NCI-H345 treated with DMSO at 0.1 percent for 48 hours (cell line): ENCODE measurements at regions not wholly inside any gene's neighbourhood (a gene's known extent, or its start where the extent isn't known, plus 50 kb on each side); places are given as distances from the start of the nearest gene placed in this dataset.
"Not testable (repeated sequence)": the region's sequence is repeated elsewhere in the genome, so short reads cannot be mapped to it uniquely, and the experiment has no call there.

Source experiments
- DNase-seq: peaks from one replicate; lab custom pipeline; 2025; ENCODE audit not compliant: unreplicated experiment; lab: John Stamatoyannopoulos, UW

DNA sequence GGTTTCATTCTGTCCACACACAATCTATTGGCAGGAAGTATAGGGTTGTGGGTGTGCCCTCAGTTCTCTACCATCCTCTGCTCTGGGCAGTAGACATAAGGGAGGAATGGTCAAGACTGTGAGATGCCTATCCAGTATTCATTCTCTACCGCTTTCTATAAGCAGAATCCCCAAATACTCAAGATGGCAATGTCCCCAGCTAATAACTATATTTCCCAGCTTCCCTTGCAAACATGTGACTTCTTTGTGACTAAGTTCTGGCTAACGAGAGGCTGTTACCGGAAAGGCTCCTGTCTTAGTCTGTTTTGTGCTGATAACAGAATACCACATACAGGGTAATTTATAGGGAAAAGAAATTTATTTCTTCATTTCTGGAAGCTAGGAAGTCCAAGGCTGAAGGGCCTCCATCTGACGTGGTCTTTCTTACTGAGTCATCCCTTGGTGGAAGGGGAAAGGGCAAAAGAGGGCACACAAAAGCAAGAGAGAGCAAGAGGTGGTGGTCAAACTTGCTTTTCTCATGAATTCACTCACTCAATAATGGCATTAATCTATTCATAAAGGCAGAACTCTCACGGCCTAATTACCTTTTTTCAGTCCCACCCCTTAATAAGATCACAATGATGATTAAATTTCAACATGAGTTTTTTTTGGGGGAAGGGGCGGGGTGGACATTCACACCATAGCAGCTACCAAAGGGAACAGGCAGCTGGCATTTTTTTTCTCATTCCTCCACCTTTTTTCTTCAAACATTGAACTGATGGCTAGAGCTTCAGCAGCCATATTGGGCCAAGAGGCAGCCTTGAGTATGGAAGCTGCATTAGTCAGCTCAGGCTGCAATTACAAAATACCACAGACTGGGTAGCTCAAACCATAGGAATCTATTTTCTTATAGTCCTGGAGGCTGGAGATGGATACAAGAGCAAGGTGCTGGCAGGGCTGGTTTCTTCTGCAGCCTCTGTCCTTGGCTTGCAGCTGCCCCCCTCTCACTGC lies 109.7 kb upstream of the OR9Q1 start:
- DNase-seq: no peak

DNA sequence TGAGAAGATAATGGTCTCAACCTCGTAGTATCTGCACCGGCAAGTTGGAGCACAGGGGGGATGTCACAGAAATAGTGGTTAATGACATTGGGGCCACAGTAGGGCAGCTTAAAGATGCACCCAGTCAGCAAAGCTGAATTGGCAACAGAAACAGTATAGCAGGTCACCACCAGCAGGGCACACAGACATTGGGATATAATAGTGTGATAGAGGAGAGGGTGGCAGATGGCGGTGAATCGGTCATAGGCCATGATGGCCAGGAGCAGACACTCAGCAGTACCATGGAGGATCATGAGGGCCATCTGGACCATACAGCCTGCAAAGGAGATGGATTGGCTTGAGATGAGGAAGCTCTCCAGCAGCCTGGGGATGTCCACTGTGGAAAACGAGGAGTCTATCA lies 106.0 kb upstream of the OR9Q1 start:
- no peak for DNase-seq

GRCh38 chr11:57920971-57921370 lies 102.7 kb upstream of the OR9Q1 start:
- no peak for DNase-seq

GRCh38 chr11:57932105-57932504 lies 91.6 kb upstream of the OR9Q1 start:
- DNase-seq: no peak

GRCh38 chr11:57935402-57936049 lies 88.2 kb upstream of the OR9Q1 start:
- DNase-seq: no peak

- DNase-seq: no peak
Measured at GRCh38 chr11:57936050-57936418, 87.6 kb upstream of the OR9Q1 start.

GRCh38 chr11:57937431-57937830 lies 86.2 kb upstream of the OR9Q1 start:
- DNase-seq: no peak

DNA sequence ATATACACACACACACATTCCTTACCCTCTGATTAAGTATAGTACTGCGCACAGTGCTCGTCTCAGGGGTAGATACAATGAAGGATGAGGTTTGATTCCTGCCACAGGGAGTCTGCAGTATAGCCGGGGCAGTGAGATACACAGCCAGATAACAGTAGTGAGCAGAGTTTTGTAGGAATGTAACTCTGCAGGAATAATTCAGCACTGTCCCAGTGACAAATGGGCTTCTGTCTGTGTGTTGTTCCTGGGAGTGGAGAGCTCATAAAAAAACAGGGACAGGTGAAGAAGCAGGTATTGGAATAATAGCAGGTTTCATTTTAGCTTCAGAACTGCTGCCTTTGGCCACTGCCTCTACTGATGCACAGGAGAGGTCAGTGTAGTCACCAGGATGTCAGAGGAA lies 85.3 kb upstream of the OR9Q1 start:
- DNase-seq: no peak

DNA sequence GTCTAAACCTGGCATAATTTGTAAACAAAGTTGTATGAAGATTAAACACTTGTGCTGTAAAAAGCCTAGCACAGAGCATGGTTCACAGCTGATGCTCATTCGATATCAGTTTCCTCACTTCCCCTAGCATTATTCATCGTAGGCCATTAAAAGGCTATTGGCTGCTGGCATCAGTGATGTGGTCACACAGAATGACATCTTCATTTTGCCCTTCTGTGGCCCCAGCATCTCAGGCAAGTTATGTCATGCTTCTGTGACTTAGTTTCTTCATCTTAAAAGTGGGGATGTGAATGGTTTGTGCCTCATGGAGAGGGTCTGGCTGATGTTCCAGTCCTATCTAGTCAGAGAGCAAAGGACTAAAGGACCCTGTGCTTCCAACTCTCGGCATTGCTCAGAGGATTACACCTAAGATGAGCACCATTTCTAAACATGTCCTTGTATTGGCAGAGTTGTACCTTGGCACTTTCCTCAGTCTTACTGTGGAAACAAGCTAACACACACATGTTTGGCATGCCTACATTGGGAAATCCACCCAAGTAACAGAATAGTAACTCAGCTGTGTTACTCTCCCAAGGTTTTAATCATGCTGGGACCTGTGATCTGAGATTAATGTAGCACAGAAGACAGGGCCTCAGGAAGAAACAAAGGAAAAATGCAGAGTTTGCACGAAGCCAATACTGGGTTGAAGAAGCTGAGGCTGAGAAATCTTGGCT lies 83.5 kb upstream of the OR9Q1 start:
- DNase-seq: no peak

DNA sequence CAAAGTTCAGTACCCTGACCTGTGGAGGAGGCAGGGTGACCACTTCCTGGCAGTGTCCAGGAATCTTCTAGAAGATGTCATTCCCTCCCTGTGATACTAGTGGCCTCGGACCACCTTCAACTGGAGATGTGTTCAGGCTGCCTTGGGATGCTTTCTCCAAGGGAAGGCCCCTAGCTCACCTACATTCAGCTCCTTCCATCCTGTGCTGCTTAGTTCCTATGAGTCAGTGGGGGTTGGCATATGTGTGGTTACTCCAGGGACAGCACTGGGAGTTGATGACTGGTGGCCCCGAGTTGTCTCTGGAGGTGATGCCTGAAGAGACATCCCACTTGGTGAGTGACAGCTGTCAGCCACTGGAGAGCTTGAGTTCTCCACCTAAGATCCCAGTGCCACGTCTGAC lies 81.8 kb upstream of the OR9Q1 start:
- no peak for DNase-seq

DNA sequence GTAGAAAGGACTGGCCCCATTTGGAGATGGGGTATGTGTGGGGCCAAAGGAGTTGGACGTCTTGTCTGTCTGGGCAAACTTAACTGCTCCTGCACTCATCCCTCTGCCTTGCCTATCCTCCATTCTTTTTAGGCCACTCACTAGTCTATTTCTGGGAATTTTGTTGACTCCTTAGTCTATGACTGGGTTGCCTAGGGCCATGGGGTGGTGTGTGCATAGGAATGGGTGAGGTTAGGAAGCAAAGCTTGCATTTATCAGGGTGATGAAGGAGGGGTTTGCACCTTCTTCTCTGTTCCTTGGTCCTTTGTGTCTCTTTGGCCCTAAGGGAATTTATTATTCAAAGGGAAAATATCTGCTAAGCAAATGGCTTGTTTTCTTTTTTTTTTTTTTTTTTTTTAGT lies 80.9 kb upstream of the OR9Q1 start:
- no peak for DNase-seq

GRCh38 chr11:57943766-57944165 lies 79.9 kb upstream of the OR9Q1 start:
- DNase-seq: not testable (repeated sequence)

GRCh38 chr11:57946628-57947027 lies 77.1 kb upstream of the OR9Q1 start:
- DNase-seq: no peak

- no peak for DNase-seq
Measured at GRCh38 chr11:57964660-57965059, 59.0 kb upstream of the OR9Q1 start.

GRCh38 chr11:57971272-57972012 lies 52.2 kb upstream of the OR9Q1 start:
- no peak for DNase-seq

DNA sequence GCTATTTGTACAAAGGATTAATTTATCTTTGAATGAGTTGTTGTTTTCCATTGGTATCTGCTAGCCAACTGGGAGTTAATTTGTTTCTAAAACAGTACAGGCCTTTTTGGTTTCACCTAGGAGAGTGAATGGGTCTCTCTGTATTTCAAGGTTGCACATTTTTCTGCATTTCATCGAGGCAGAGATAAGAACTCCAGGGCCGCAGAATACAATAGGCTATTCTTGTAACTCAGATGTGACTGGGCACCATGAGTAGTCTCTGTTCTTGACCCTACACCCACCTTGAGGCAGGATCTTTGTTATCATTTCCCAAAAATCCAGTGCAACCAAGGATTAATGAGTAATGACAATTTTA lies 51.7 kb upstream of the OR9Q1 start:
- DNase-seq: no peak
